ENCODE measurements at regions not wholly inside any gene's neighbourhood (a gene's known extent, or its start where the extent isn't known, plus 50 kb on each side); places are given as distances from the start of the nearest gene placed in this dataset.

DNA sequence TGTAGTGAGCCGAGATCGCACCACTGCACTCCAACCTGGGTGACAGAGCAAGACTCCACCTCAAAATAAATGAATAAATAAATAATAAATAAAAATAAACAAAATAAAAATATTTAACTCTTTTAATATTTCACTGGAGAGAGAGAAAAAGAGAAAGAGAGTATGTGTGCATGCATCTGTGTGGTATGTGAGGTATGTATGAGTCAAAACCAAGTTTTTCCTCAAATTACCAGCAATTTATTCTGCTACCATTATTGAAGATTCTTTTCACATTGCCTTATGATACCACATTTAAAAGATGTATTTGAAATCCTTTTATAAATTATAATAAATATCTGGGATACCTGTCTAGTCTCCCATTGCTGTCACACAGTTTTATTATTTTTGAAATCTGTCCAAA, 122.1 kb downstream of the CD164 start:
- no peak for TF ChIP-seq POLR2A (IDR thresholded peaks at IDR 0.05; ENCODE audit: low read depth, low read length)
- TF ChIP-seq POLR2AphosphoS5 (IDR thresholded peaks at IDR 0.05; ENCODE audit: low read depth, low read length) = no peak

All from GM12892 (cell line).